Upper lobe of left lung (tissue), 6 donors: ENCODE measurements at regions not wholly inside any gene's neighbourhood (a gene's known extent, or its start where the extent isn't known, plus 50 kb on each side); places are given as distances from the start of the nearest gene placed in this dataset.

ENCODE experiments used
- ATAC-seq, 2 donors: fragments of 200-7000 bp; cut with Tn5 transposase; one replicate each; pipeline ENCODE4 v1.9.1; 2022; ENCODE audit warnings: mild to moderate bottlenecking in 2 of 2, moderate library complexity in 2 of 2; ENCODE audit not compliant: low FRiP score in 2 of 2
- DNase-seq, 2 donors: peaks; one replicate each; pipeline ENCODE4 v3.0.0-alpha.2; 2019 to 2020
- H3K27ac ChIP-seq, 4 donors: fragments of 200-600 bp; sonication (generic); one replicate each; pipeline ENCODE4 v1.5.1; 2016 to 2019
- H3K27me3 ChIP-seq, 4 donors: fragments of 200-600 bp; sonication (generic); one replicate each; pipeline ENCODE4 v1.5.1; 2017 to 2019
- H3K36me3 ChIP-seq, 4 donors: fragments of 200-600 bp; sonication (generic); one replicate each; pipeline ENCODE4 v1.5.1; 2016 to 2019
- H3K4me1 ChIP-seq, 4 donors: fragments of 200-600 bp; sonication (generic); one replicate each; pipeline ENCODE4 v1.5.1; 2018 to 2019
- H3K4me3 ChIP-seq, 4 donors: fragments of 200-600 bp; sonication (generic); one replicate each; pipeline ENCODE4 v1.5.1; 2017 to 2019; ENCODE audit warnings: mild to moderate bottlenecking in 2 of 4, moderate library complexity in 1 of 4
- H3K9me3 ChIP-seq, 4 donors: fragments of 200-600 bp; sonication (generic); one replicate each; pipeline ENCODE4 v1.5.1; 2018 to 2019
- CTCF ChIP-seq, 6 experiments: fragments of 450-650 bp in 4 of 6; fragments of 200-600 bp in 2 of 6; sonication (generic) in 2 of 6; IDR thresholded peaks; one replicate each; pipeline ENCODE4 v1.5.1; 2016 to 2019; ENCODE audit warnings: antibody characterized with exemption in 6 of 6
- EP300 ChIP-seq, 4 donors: sonication (generic); formaldehyde crosslinking; IDR thresholded peaks; one replicate each; pipeline ENCODE4 v1.5.1; 2017; ENCODE audit warnings: antibody characterized with exemption in 4 of 4, control low read depth in 2 of 4
- POLR2A ChIP-seq, 4 donors: fragments of 450-650 bp; IDR thresholded peaks; one replicate each; pipeline ENCODE4 v1.5.1; 2016 to 2017; ENCODE audit warnings: antibody characterized with exemption in 4 of 4, mild to moderate bottlenecking in 2 of 4
- POLR2AphosphoS5 ChIP-seq, 2 donors: sonication (generic); formaldehyde crosslinking; IDR thresholded peaks; one replicate each; pipeline ENCODE4 v1.5.1; 2017; ENCODE audit warnings: antibody characterized with exemption in 2 of 2
- WGBS, 2 donors: methylation state at CpG; one replicate each; pipeline ENCODE4 v1.1.5; 2017 to 2018; 5-methylcytosine and 5-hydroxymethylcytosine counted together
- donor health status: DM: no; HTN: no; CAD: no; lungs with moderate emphysema.
- donor health status: DM: no; HTN: yes; CAD: no; lungs with severe emphysema.

DNA sequence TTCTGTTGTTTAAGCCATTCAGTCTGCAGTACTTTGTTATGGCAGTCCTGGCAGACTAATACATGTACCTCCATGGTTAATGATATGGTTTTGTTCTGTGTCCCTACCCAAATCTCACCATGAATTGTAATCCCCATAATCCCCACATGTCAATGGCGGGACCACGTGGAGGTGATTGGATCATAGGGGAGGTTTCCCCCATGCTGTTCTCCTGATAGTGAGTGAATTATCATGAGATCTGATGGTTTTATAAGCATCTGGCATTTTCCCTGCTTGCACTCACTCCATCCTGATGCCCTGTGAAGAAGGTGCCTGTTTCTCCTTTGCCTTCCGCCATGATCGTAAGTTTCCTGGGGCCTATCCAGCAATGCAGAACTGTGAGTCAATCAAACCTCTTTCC is 57.5 kb upstream of the NT5E start:
- no peak overlapping the region for H3K27ac ChIP-seq
- TF ChIP-seq EP300 (IDR thresholded peaks at IDR 0.05): no peak
- no peak for TF ChIP-seq POLR2AphosphoS5 (IDR thresholded peaks at IDR 0.05)
- TF ChIP-seq CTCF (IDR thresholded peaks at IDR 0.05): no peak
- TF ChIP-seq POLR2A (IDR thresholded peaks at IDR 0.05): no peak
- 95 to 98% methylated on average over 4 of the region's 4 CpGs for WGBS, 2 donors

GRCh38 chr6:85390775-85391174 is 59.1 kb upstream of the NT5E start:
- Histone ChIP-seq H3K27me3 (no peaks in the 10 kb centered on the region), H3K4me3 (no peak overlapping the region), H3K36me3 (no peaks in the 10 kb centered on the region), H3K27ac (no peak overlapping the region), H3K4me1 (peaks cover 0 to 6% (median 1%) of the 10 kb centered on the region in 4 donors), H3K9me3 (no peaks in the 10 kb centered on the region)
- TF ChIP-seq EP300 (IDR thresholded peaks at IDR 0.05): no peak
- TF ChIP-seq POLR2A (IDR thresholded peaks at IDR 0.05): no peak
- TF ChIP-seq CTCF (IDR thresholded peaks at IDR 0.05): no peak
- TF ChIP-seq POLR2AphosphoS5 (IDR thresholded peaks at IDR 0.05): no peak
- ATAC-seq (no peak), DNase-seq (no peak)
- 85 to 88% methylated on average over 1 of the region's 1 CpG for WGBS, 2 donors

More for the DNA sequence above, 57.5 kb upstream of the NT5E start:
- Histone ChIP-seq H3K4me3 (no peak overlapping the region), H3K4me1 (peaks cover 0 to 6% (median 1%) of the 10 kb centered on the region in 4 donors), H3K9me3 (peaks cover 0 to 2% (median 0%) of the 10 kb centered on the region in 4 donors), H3K36me3 (no peaks in the 10 kb centered on the region), H3K27me3 (no peaks in the 10 kb centered on the region)
- no peak for DNase-seq
- ATAC-seq: no peak

- DNase-seq (no peak), ATAC-seq (no peak)
- H3K4me1 ChIP-seq: peaks cover 0 to 6% (median 1%) of the 10 kb centered on the region in 4 donors
- no peaks in the 10 kb centered on the region for H3K9me3 ChIP-seq
- TF ChIP-seq EP300 (IDR thresholded peaks at IDR 0.05) (no peak), CTCF (IDR thresholded peaks at IDR 0.05) (no peak), POLR2AphosphoS5 (IDR thresholded peaks at IDR 0.05) (no peak), POLR2A (IDR thresholded peaks at IDR 0.05) (no peak)
- no peaks in the 10 kb centered on the region for H3K27me3 ChIP-seq
- 74 to 84% methylated on average over 2 of the region's 2 CpGs for WGBS, 2 donors
- no peak overlapping the region for H3K4me3 ChIP-seq
- H3K27ac ChIP-seq: no peak overlapping the region
- no peaks in the 10 kb centered on the region for H3K36me3 ChIP-seq
Measured at GRCh38 chr6:85390105-85390728, 59.7 kb upstream of the NT5E start.

DNA sequence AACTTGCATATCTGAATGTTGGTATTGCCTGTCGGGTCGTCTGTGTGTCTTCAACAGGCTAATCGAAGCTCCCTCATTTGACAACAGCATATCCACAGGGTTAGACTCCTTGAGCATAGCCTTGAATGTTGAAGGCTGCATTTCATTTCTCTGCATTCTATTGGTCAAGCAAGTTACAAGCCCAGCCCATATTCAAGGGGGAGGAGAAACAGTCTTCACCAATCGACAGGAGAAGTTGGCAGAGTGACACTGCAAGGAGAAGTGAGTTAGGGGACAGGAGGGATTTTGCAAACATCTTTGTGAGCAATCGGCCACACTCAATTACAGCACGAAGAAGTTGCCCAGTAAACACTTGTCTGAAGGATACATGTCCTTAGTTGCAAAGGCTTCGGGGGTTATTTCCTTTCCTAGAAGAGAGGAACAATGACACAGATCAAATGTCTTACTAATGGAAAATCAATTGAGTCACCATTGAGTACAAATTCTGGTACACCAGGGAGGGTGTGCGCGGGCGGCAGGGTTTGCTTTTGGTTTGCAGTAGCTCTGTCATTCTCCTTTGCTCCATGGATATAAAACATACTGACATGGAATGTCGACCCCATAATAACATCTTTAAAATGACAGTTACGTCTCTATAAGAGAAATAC is 60.6 kb upstream of the NT5E start:
- WGBS, 2 donors: 84 to 86% methylated on average over 12 of the region's 12 CpGs
- Histone ChIP-seq H3K36me3 (no peaks in the 10 kb centered on the region), H3K4me3 (no peak overlapping the region), H3K9me3 (no peaks in the 10 kb centered on the region), H3K27ac (no peak overlapping the region), H3K27me3 (no peaks in the 10 kb centered on the region), H3K4me1 (no peaks in the 10 kb centered on the region)
- ATAC-seq (no peak), DNase-seq (no peak)
- no peak for TF ChIP-seq EP300 (IDR thresholded peaks at IDR 0.05)
- TF ChIP-seq POLR2A (IDR thresholded peaks at IDR 0.05): no peak
- no peak for TF ChIP-seq POLR2AphosphoS5 (IDR thresholded peaks at IDR 0.05)
- TF ChIP-seq CTCF (IDR thresholded peaks at IDR 0.05): no peak

GRCh38 chr6:85388531-85388930 is 61.4 kb upstream of the NT5E start:
- no peaks in the 10 kb centered on the region for H3K4me1 ChIP-seq
- no peak overlapping the region for H3K27ac ChIP-seq
- H3K9me3 ChIP-seq: no peaks in the 10 kb centered on the region
- TF ChIP-seq POLR2A (IDR thresholded peaks at IDR 0.05): no peak
- TF ChIP-seq POLR2AphosphoS5 (IDR thresholded peaks at IDR 0.05): no peak
- no peak for TF ChIP-seq EP300 (IDR thresholded peaks at IDR 0.05)
- no peak for TF ChIP-seq CTCF (IDR thresholded peaks at IDR 0.05)
- H3K4me3 ChIP-seq: no peak overlapping the region
- no peaks in the 10 kb centered on the region for H3K36me3 ChIP-seq
- no peak for DNase-seq
- no peak for ATAC-seq
- 94 to 95% methylated on average over 3 of the region's 3 CpGs for WGBS, 2 donors
- no peaks in the 10 kb centered on the region for H3K27me3 ChIP-seq
